Tibial nerve (tissue), 4 donors: ENCODE measurements at regions not wholly inside any gene's neighbourhood (a gene's known extent, or its start where the extent isn't known, plus 50 kb on each side); places are given as distances from the start of the nearest gene placed in this dataset.
"Not testable (repeated sequence)": the region's sequence is repeated elsewhere in the genome, so short reads cannot be mapped to it uniquely, and the experiment has no call there.

ENCODE experiments used
- DNase-seq, 2 donors: peaks; one replicate each; pipeline ENCODE4 v3.0.0-alpha.2; 2019; ENCODE audit warnings: low spot score in 2 of 2
- H3K27ac ChIP-seq, 4 donors: fragments of 200-600 bp; sonication (generic) in 3 of 4; one replicate each; pipeline ENCODE4 v1.5.1; 2017 to 2019; ENCODE audit warnings: mild to moderate bottlenecking in 1 of 4
- H3K27me3 ChIP-seq, 2 donors: fragments of 200-600 bp; sonication (generic) in 1 of 2; one replicate each; pipeline versions ENCODE4 v1.5.1 to v1.6.0; 2017 to 2019
- H3K36me3 ChIP-seq, 3 donors: fragments of 200-600 bp; sonication (generic); one replicate each; pipeline ENCODE4 v1.5.1; 2018 to 2019
- H3K4me1 ChIP-seq, 4 donors: fragments of 200-600 bp; sonication (generic) in 3 of 4; one replicate each; pipeline ENCODE4 v1.5.1; 2017 to 2019
- H3K4me3 ChIP-seq, 4 donors: fragments of 200-600 bp; sonication (generic) in 3 of 4; one replicate each; pipeline ENCODE4 v1.5.1; 2017 to 2019; ENCODE audit warnings: mild to moderate bottlenecking in 1 of 4, moderate library complexity in 1 of 4
- H3K9me3 ChIP-seq, 4 donors: fragments of 200-600 bp; sonication (generic) in 3 of 4; one replicate each; pipeline ENCODE4 v1.5.1; 2017 to 2019
- EP300 ChIP-seq, 2 donors: sonication (generic); formaldehyde crosslinking; IDR thresholded peaks; one replicate each; pipeline ENCODE4 v1.6.1; 2017; ENCODE audit warnings: antibody characterized with exemption in 2 of 2, mild to moderate bottlenecking in 1 of 2
- POLR2A ChIP-seq, 2 donors: fragments of 450-650 bp; IDR thresholded peaks; one replicate each; pipeline ENCODE4 v1.6.1; 2017; ENCODE audit warnings: antibody characterized with exemption in 2 of 2, mild to moderate bottlenecking in 2 of 2, moderate library complexity in 2 of 2
- WGBS, 2 donors: methylation state at CpG; one replicate each; pipeline ENCODE4 v1.1.5; 2018; 5-methylcytosine and 5-hydroxymethylcytosine counted together
- TF ChIP-seq, protein P1 (sequence below), 5 experiments: fragments of 200-600 bp in 3 of 5; fragments of 450-650 bp in 2 of 5; sonication (generic) in 3 of 5; IDR thresholded peaks; one replicate each; pipeline ENCODE4 v1.5.1; 2016 to 2019; ENCODE audit warnings: antibody characterized with exemption in 5 of 5, mild to moderate bottlenecking in 3 of 5, moderate library complexity in 2 of 5

DNA sequence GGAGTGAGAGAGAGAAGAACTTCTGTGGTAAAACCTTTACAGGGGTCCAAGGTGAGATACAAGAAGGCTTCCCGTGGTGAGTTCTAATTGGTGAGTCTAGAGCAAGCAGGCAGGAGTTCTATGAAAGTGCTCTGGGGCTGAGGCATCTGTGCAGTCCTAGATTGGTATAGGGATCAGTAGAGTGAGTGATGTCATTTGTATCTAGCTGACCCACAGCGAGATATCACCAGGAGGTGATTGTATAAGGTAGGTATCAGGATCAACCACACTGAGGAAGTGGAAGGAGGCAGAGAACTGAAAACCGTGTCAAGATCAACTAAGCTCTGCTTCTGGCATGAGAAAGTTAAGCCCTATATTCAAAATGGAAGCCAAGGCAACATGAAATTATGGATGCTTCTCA lies 1648.9 kb upstream of the TMEFF2 start:
- Histone ChIP-seq H3K4me1 (no peaks in the 10 kb centered on the region), H3K27me3 (no peaks in the 10 kb centered on the region), H3K9me3 (no peaks in the 10 kb centered on the region), H3K27ac (no peak overlapping the region), H3K4me3 (no peak overlapping the region), H3K36me3 (no peaks in the 10 kb centered on the region)
- WGBS, 2 donors: 86 to 90% methylated on average over 3 of the region's 3 CpGs
- TF ChIP-seq EP300 (IDR thresholded peaks at IDR 0.05) (no peak), POLR2A (IDR thresholded peaks at IDR 0.05) (no peak)
- TF ChIP-seq, protein P1, sequence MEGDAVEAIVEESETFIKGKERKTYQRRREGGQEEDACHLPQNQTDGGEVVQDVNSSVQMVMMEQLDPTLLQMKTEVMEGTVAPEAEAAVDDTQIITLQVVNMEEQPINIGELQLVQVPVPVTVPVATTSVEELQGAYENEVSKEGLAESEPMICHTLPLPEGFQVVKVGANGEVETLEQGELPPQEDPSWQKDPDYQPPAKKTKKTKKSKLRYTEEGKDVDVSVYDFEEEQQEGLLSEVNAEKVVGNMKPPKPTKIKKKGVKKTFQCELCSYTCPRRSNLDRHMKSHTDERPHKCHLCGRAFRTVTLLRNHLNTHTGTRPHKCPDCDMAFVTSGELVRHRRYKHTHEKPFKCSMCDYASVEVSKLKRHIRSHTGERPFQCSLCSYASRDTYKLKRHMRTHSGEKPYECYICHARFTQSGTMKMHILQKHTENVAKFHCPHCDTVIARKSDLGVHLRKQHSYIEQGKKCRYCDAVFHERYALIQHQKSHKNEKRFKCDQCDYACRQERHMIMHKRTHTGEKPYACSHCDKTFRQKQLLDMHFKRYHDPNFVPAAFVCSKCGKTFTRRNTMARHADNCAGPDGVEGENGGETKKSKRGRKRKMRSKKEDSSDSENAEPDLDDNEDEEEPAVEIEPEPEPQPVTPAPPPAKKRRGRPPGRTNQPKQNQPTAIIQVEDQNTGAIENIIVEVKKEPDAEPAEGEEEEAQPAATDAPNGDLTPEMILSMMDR (IDR thresholded peaks at IDR 0.05): no peak
- no peak for DNase-seq

DNA sequence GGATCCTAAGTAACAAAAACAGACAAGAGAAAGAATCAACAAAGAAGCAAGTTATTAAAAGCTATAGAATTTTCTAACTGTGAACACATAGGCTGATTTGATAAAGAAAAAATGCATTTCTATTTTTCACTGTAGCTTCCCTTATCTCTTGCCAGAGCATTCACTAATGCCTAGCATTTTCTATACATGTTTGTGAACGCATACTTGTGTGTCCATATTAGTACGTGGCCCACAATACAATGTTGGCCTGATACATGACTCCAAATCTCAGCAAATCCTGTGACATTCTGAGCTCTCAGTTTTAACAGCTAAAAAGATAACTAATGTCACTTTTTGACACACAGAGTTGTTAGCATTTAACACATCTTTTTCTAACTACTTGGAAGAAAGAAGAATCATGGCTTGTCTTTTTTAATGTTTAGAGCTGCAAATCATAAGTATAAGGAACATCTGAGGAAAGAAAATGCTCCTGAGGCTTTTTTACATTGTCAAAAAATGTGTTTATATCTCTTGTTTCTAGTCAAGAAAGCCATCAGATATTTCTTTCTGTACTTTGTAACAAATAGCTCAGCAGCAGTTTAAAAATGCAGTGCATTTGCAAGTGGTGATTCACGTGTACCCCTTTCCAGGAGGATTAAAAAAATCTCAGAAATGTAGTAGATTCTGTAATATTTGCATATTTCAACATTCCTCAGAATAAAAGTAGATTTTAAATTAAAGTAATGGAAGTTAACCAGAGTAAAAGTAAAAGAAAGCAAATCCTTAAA lies 1646.8 kb upstream of the TMEFF2 start:
- Histone ChIP-seq H3K4me3 (no peak overlapping the region), H3K27me3 (no peaks in the 10 kb centered on the region), H3K4me1 (no peaks in the 10 kb centered on the region), H3K27ac (no peak overlapping the region), H3K36me3 (no peaks in the 10 kb centered on the region), H3K9me3 (no peaks in the 10 kb centered on the region)
- WGBS, 2 donors: 51% methylated on average over 3 of the region's 3 CpGs
- TF ChIP-seq POLR2A (IDR thresholded peaks at IDR 0.05) (no peak), EP300 (IDR thresholded peaks at IDR 0.05) (no peak)
- TF ChIP-seq, protein P1 (IDR thresholded peaks at IDR 0.05): no peak
- DNase-seq: no peak

DNA sequence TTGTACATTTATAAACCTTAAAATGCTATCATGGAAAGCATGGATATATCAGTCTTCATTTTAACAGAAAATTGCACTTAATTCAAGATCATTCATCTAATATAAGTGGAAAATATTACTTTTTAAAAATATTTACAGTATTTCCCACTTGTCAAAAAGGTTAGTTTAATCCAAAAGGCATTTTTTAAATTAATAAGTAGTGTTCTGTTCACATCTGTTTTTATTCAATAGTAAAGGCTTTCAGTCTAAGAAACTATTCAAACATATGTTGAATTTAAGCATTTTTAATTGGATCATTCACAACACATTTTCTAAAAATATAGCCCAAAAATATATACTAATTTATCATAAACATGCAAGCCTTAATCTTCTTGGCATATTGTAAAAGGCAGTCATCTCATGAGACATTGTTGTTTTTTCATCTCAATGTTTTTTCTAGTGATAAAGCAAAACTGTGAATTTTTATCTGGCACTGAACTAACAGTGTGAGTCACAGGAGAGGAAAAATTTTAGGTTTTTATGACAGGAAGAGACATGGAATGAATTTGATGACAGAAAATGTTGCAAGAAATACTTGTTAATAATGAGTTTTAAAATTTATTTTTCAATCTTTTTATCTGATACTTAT lies 1642.5 kb upstream of the TMEFF2 start:
- Histone ChIP-seq H3K4me1 (no peaks in the 10 kb centered on the region), H3K27ac (no peak overlapping the region), H3K4me3 (no peak overlapping the region), H3K9me3 (no peaks in the 10 kb centered on the region), H3K27me3 (no peaks in the 10 kb centered on the region), H3K36me3 (no peaks in the 10 kb centered on the region)
- DNase-seq: no peak
- TF ChIP-seq POLR2A (IDR thresholded peaks at IDR 0.05): no peak
- TF ChIP-seq, protein P1 (IDR thresholded peaks at IDR 0.05): no peak
- TF ChIP-seq EP300 (IDR thresholded peaks at IDR 0.05): no peak

DNA sequence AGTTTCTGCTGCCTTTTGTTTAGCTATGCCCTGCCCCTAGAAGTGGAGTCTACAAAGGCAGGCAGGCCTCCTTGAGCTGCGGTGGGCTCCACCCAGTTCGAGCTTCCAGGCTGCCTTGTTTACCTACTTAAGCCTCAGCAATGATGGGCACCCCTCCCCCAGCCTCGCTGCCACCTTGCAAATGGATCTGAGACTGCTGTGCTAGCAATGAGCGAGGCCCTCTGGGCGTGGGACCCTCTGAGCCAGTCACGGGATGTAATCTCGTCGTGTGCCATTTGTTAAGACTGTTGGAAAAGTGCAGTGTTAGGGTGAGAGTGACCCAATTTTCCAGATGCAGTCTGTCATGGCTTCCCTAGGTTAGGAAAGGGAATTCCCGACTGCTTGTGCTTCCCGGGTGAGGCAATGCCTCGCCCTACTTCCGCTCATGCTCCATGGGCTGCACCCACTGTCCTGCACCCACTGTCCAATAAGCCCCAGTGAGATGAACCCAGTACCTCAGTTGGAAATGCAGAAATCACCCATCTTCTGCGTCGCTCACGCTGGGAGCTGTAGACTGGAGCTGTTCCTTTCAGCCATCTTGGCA lies 1641.8 kb upstream of the TMEFF2 start:
- 84 to 85% methylated on average over 15 of the region's 15 CpGs for WGBS, 2 donors
- not testable (repeated sequence) for H3K36me3 ChIP-seq, H3K27me3 ChIP-seq, H3K9me3 ChIP-seq, H3K4me3 ChIP-seq, H3K4me1 ChIP-seq, DNase-seq, H3K27ac ChIP-seq

DNA sequence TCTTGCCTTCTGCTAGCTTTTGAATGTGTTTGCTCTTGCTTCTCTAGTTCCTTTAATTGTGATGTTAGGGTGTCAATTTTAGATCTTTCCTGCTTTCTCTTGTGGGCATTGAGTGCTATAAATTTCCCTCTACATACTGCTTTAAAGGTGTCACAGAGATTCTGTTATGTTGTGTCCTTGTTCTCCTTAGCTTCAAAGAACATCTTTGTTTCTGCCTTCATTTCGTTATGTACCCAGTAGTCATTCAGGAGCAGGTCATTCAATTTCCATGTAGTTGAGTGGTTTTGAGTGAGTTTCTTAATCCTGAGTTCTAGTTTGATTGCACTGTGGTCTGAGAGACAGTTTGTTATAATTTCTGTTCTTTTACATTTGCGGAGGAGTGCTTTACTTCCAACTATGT lies 1639.2 kb upstream of the TMEFF2 start:
- H3K9me3 ChIP-seq, DNase-seq, H3K4me3 ChIP-seq, H3K36me3 ChIP-seq, H3K27ac ChIP-seq, H3K4me1 ChIP-seq, H3K27me3 ChIP-seq: not testable (repeated sequence)
- WGBS, 2 donors: 21 to 33% methylated on average over 2 of the region's 2 CpGs

DNA sequence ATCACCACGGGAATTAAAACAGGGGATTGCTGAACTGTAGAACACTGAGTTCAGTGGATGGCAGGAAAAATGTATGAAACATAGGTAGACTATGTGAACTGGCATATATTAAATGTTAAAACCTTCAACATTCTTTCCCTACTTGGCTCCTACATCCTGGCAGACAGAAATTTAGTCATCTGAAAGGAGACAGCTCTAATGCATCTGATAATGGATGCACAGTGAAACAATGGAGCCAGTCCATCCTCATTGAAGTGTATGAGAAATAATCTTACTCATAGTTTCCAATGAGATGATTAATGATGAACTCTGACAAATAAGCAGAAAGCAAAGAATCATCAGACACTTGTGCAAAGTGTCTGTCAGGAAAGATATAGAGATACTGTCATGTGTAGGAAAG lies 1629.7 kb upstream of the TMEFF2 start:
- WGBS, 2 donors: 51 to 72% methylated on average over 1 of the region's 1 CpG

More for the DNA sequence above, 1629.7 kb upstream of the TMEFF2 start:
- Histone ChIP-seq H3K4me1 (no peaks in the 10 kb centered on the region), H3K9me3 (peaks cover 0 to 4% (median 0%) of the 10 kb centered on the region in 4 donors), H3K36me3 (no peaks in the 10 kb centered on the region), H3K27me3 (no peaks in the 10 kb centered on the region), H3K27ac (no peak overlapping the region), H3K4me3 (no peak overlapping the region)
- TF ChIP-seq POLR2A (IDR thresholded peaks at IDR 0.05) (no peak), EP300 (IDR thresholded peaks at IDR 0.05) (no peak)
- TF ChIP-seq, protein P1 (IDR thresholded peaks at IDR 0.05): no peak
- DNase-seq: no peak
